Tibial artery (tissue), 4 donors: ENCODE measurements at regions not wholly inside any gene's neighbourhood (a gene's known extent, or its start where the extent isn't known, plus 50 kb on each side); places are given as distances from the start of the nearest gene placed in this dataset.

Experiments
- DNase-seq, 2 donors: peaks; one replicate each; pipeline ENCODE4 v3.0.0-alpha.2; 2019
- H3K27ac ChIP-seq, 2 donors: fragments of 200-600 bp; sonication (generic) in 1 of 2; 1 replicate in 1 of 2; 2 replicates in 1 of 2; pipeline ENCODE4 v1.5.1; 2018 to 2019; ENCODE audit warnings: mild to moderate bottlenecking in 1 of 2
- H3K27me3 ChIP-seq, 2 donors: fragments of 200-600 bp; sonication (generic) in 1 of 2; one replicate each; pipeline versions ENCODE4 v1.5.1 to v1.6.0; 2016 to 2019
- H3K36me3 ChIP-seq, 3 donors: fragments of 200-600 bp; sonication (generic) in 2 of 3; one replicate each; pipeline ENCODE4 v1.5.1; 2016 to 2019; ENCODE audit warnings: mild to moderate bottlenecking in 2 of 3
- H3K4me1 ChIP-seq, 4 donors: fragments of 200-600 bp; sonication (generic) in 2 of 4; 1 replicate in 3 of 4; 2 replicates in 1 of 4; pipeline ENCODE4 v1.5.1; 2016 to 2019
- H3K4me3 ChIP-seq, 2 donors: fragments of 200-600 bp; sonication (generic) in 1 of 2; 1 replicate in 1 of 2; 2 replicates in 1 of 2; pipeline ENCODE4 v1.5.1; 2018 to 2019; ENCODE audit warnings: mild to moderate bottlenecking in 2 of 2
- H3K9me3 ChIP-seq, 3 donors: fragments of 200-600 bp; sonication (generic) in 1 of 3; one replicate each; pipeline ENCODE4 v1.5.1; 2016 to 2019
- CTCF ChIP-seq, 2 experiments: fragments of 200-600 bp in 1 of 2; fragments of 450-650 bp in 1 of 2; IDR thresholded peaks; one replicate each; pipeline ENCODE4 v1.5.1; 2017 to 2019; ENCODE audit warnings: antibody characterized with exemption in 2 of 2, mild to moderate bottlenecking in 1 of 2, moderate library complexity in 1 of 2
- intact Hi-C: fragments of 100-400 bp; cut with DNase I; formaldehyde crosslinking; loops from one replicate; pipeline ENCODE4 v1.15.0; 2023; ENCODE audit warnings: low total_unique reads

GRCh38 chr4:20643631-20644030 is 56.6 kb upstream of the PACRGL start:
- no peak for TF ChIP-seq CTCF (IDR thresholded peaks at IDR 0.05)
- intact Hi-C loops = no loop called here
- peaks cover 0 to 6% (median 0%) of the 10 kb centered on the region in 4 donors for H3K4me1 ChIP-seq

DNA sequence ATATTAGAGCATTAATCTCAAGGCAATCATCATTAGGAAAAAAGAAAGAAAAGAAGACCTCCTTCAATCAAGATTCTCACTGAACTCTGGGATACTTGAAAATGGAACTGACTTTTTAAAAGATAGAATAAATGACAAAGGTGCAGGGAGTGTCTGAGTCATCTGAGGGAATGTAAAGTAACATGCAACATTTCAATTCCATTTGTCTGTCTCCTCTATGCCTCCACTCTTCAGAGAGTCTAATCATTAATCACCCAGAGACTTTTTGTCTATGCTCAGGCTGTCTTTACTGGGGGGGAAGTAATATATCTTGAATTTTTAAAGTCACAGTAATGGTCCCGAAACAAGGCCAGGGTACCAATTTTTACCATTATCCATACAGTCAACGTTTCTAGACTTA is 55.0 kb upstream of the PACRGL start:
- H3K4me1 ChIP-seq = no peaks in the 10 kb centered on the region
- no peak overlapping the region for H3K27ac ChIP-seq
- H3K9me3 ChIP-seq = no peaks in the 10 kb centered on the region
- intact Hi-C loops = no loop called here
- TF ChIP-seq CTCF (IDR thresholded peaks at IDR 0.05) = no peak
- no peaks in the 10 kb centered on the region for H3K36me3 ChIP-seq
- H3K4me3 ChIP-seq = no peak overlapping the region
- no peak for DNase-seq
- no peaks in the 10 kb centered on the region for H3K27me3 ChIP-seq

More at GRCh38 chr4:20643631-20644030, 56.6 kb upstream of the PACRGL start:
- Histone ChIP-seq H3K27ac (no peak overlapping the region), H3K27me3 (no peaks in the 10 kb centered on the region), H3K36me3 (no peaks in the 10 kb centered on the region), H3K4me3 (no peak overlapping the region), H3K9me3 (no peaks in the 10 kb centered on the region)
- no peak for DNase-seq

DNA sequence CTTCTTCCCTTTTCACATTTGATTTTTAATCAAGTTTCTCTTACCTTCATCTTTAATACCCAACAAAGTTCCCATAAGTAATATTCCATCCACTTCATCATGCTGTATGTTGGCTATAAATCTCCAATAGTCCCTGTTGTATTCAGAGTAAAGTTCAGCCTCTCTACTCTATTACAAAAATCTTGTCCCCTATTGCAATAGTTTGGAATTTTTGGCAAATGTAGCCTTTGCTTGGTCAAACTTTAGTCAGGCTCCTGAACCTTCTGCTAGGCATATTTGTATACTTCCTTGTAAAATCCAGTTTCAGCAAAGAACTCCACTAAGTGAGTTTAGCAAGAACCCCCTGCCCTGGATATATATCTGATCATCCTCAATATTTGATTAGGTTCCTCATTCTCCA is 54.0 kb upstream of the PACRGL start:
- intact Hi-C loops = no loop called here
- no peak for TF ChIP-seq CTCF (IDR thresholded peaks at IDR 0.05)
- DNase-seq = no peak
- H3K27ac ChIP-seq = no peak overlapping the region
- no peaks in the 10 kb centered on the region for H3K36me3 ChIP-seq
- H3K4me1 ChIP-seq = no peaks in the 10 kb centered on the region
- H3K27me3 ChIP-seq = no peaks in the 10 kb centered on the region
- no peaks in the 10 kb centered on the region for H3K9me3 ChIP-seq
- no peak overlapping the region for H3K4me3 ChIP-seq
